Natural killer cell (primary cell): ENCODE measurements at regions not wholly inside any gene's neighbourhood (a gene's known extent, or its start where the extent isn't known, plus 50 kb on each side); places are given as distances from the start of the nearest gene placed in this dataset.

Experiments
- ATAC-seq, 3 donors: fragments of 150-1000 bp in 2 of 3; fragments of 200-7000 bp in 1 of 3; cut with Tn5 transposase; 1 replicate in 1 of 3; 2 replicates in 2 of 3; pipeline ENCODE4 v1.10.0; 2021; ENCODE audit warnings: mild to moderate bottlenecking in 2 of 3, moderate library complexity in 2 of 3
- DNase-seq, 2 donors: peaks; one replicate each; pipeline versions ENCODE4 v3.0.0 to v3.0.0-alpha.2; 2013 to 2021; ENCODE audit warnings: mixed read lengths in 1 of 2
- H3K27ac ChIP-seq: one replicate; pipeline ENCODE4 v1.5.1; 2013; ENCODE audit warnings: mild to moderate bottlenecking, low read length
- H3K27me3 ChIP-seq: one replicate; pipeline ENCODE4 v1.6.1; 2013; ENCODE audit warnings: low read length; ENCODE audit not compliant: control insufficient read depth, insufficient read depth
- H3K36me3 ChIP-seq: one replicate; pipeline ENCODE4 v1.6.1; 2013; ENCODE audit warnings: low read length; ENCODE audit not compliant: control insufficient read depth, insufficient read depth
- H3K4me1 ChIP-seq: one replicate; pipeline ENCODE4 v1.6.1; 2013; ENCODE audit warnings: low read length; ENCODE audit not compliant: control insufficient read depth, insufficient read depth
- H3K4me3 ChIP-seq: one replicate; pipeline ENCODE4 v1.5.1; 2013; ENCODE audit warnings: low read length
- H3K9me3 ChIP-seq: one replicate; pipeline ENCODE4 v1.6.1; 2013; ENCODE audit warnings: low read length; ENCODE audit not compliant: control insufficient read depth, insufficient read depth
- H3K27ac Mint-ChIP-seq, 2 donors: one replicate each; pipeline ENCODE4 v1.8.0; 2022; ENCODE audit warnings: mild to moderate bottlenecking in 2 of 2, mixed read lengths in 2 of 2, moderate library complexity in 1 of 2
- H3K27me3 Mint-ChIP-seq, 2 donors: one replicate each; pipeline ENCODE4 v1.8.0; 2022; ENCODE audit warnings: low read depth in 2 of 2, mixed read lengths in 2 of 2
- H3K36me3 Mint-ChIP-seq: one replicate; pipeline ENCODE4 v1.8.0; 2022; ENCODE audit warnings: mixed read lengths
- H3K4me1 Mint-ChIP-seq, 2 donors: one replicate each; pipeline ENCODE4 v1.8.0; 2022; ENCODE audit warnings: mixed read lengths in 2 of 2
- H3K4me3 Mint-ChIP-seq: one replicate; pipeline ENCODE4 v1.8.0; 2022; ENCODE audit warnings: mild to moderate bottlenecking, moderate library complexity, mixed read lengths
- H3K9me3 Mint-ChIP-seq, 2 donors: one replicate each; pipeline ENCODE4 v1.8.0; 2022; ENCODE audit warnings: mixed read lengths in 2 of 2
- CTCF ChIP-seq: fragments of 200-600 bp; IDR thresholded peaks from one replicate; pipeline ENCODE4 v1.8.0; 2022; ENCODE audit warnings: antibody characterized with exemption
- WGBS: methylation state at CpG from one replicate; pipeline ENCODE4 v1.1.7; 2013; ENCODE audit warnings: missing lambda C conversion rate; ENCODE audit not compliant: insufficient coverage; 5-methylcytosine and 5-hydroxymethylcytosine counted together
- intact Hi-C: fragments of 100-400 bp; cut with micrococcal nuclease; formaldehyde crosslinking; loops from one replicate; pipeline ENCODE4 v1.14.2; 2022

GRCh38 chr5:155729684-155730059 is 597.3 kb upstream of the SGCD start:
- Mint-ChIP-seq H3K4me3 (peak overlapping the region; percentile 65), H3K27ac (no peak overlapping the region), H3K4me1 (peaks cover 0 to 7% of the 10 kb centered on the region in 2 donors), H3K36me3 (no peaks in the 10 kb centered on the region), H3K27me3 (peaks cover 29 to 73% of the 10 kb centered on the region in 2 donors), H3K9me3 (no peaks in the 10 kb centered on the region)
- Histone ChIP-seq H3K4me3 (peak overlapping the region; percentile 14), H3K27me3 (peaks cover 37% of the 10 kb centered on the region), H3K36me3 (no peaks in the 10 kb centered on the region), H3K9me3 (no peaks in the 10 kb centered on the region), H3K27ac (no peak overlapping the region), H3K4me1 (peaks cover 23% of the 10 kb centered on the region)
- intact Hi-C loops: loop anchor here (1.0 kb wide), 1 partner anchor 177 kb away; no protein-coding TSS in a partner anchor
- no peak for TF ChIP-seq CTCF
- DNase-seq: no peak
- ATAC-seq: no peak
- 9% methylated on average over 13 of the region's 13 CpGs for WGBS

- 64% methylated on average over 6 of the region's 6 CpGs for WGBS
- Histone ChIP-seq H3K9me3 (no peaks in the 10 kb centered on the region), H3K27ac (no peak overlapping the region), H3K27me3 (peaks cover 18% of the 10 kb centered on the region), H3K4me3 (no peak overlapping the region), H3K36me3 (no peaks in the 10 kb centered on the region), H3K4me1 (peaks cover 19% of the 10 kb centered on the region)
- Mint-ChIP-seq H3K4me3 (no peak overlapping the region), H3K4me1 (peaks cover 0 to 7% of the 10 kb centered on the region in 2 donors), H3K36me3 (no peaks in the 10 kb centered on the region), H3K9me3 (no peaks in the 10 kb centered on the region), H3K27ac (no peak overlapping the region), H3K27me3 (peaks cover 18 to 46% of the 10 kb centered on the region in 2 donors)
- DNase-seq: no peak
- no peak for TF ChIP-seq CTCF
- no peak for ATAC-seq
- intact Hi-C loops: no loop called here
Observed at GRCh38 chr5:155732587-155733376, 594.2 kb upstream of the SGCD start.

GRCh38 chr5:155733935-155734334 is 593.0 kb upstream of the SGCD start:
- Histone ChIP-seq H3K9me3 (no peaks in the 10 kb centered on the region), H3K27ac (no peak overlapping the region), H3K4me1 (peaks cover 11% of the 10 kb centered on the region), H3K27me3 (peaks cover 13% of the 10 kb centered on the region), H3K4me3 (no peak overlapping the region), H3K36me3 (no peaks in the 10 kb centered on the region)
- peaks cover 18 to 44% of the 10 kb centered on the region in 2 donors for H3K27me3 Mint-ChIP-seq
- no peak for TF ChIP-seq CTCF
- no peak for DNase-seq
- 86% methylated on average over 1 of the region's 1 CpG for WGBS
- peaks cover 4 to 5% of the 10 kb centered on the region in 2 donors for H3K9me3 Mint-ChIP-seq
- H3K4me3 Mint-ChIP-seq: no peak overlapping the region
- intact Hi-C loops: no loop called here
- H3K27ac Mint-ChIP-seq: no peak overlapping the region
- ATAC-seq: no peak
- H3K4me1 Mint-ChIP-seq: peaks cover 0 to 7% of the 10 kb centered on the region in 2 donors
- H3K36me3 Mint-ChIP-seq: no peaks in the 10 kb centered on the region

- H3K27me3 Mint-ChIP-seq: peaks cover 6 to 30% of the 10 kb centered on the region in 2 donors
Observed at GRCh38 chr5:155735388-155735787, 591.6 kb upstream of the SGCD start.

More at GRCh38 chr5:155735388-155735787, 591.6 kb upstream of the SGCD start:
- H3K4me3 ChIP-seq: no peak overlapping the region
- Mint-ChIP-seq H3K36me3 (no peaks in the 10 kb centered on the region), H3K4me1 (peaks cover 0 to 7% of the 10 kb centered on the region in 2 donors), H3K4me3 (no peak overlapping the region), H3K27ac (no peak overlapping the region), H3K9me3 (peaks cover 4 to 5% of the 10 kb centered on the region in 2 donors)
- no peaks in the 10 kb centered on the region for H3K9me3 ChIP-seq
- TF ChIP-seq CTCF: no peak
- H3K27me3 ChIP-seq: no peaks in the 10 kb centered on the region
- no peak for ATAC-seq
- WGBS: 40% methylated on average over 2 of the region's 2 CpGs
- DNase-seq: no peak
- H3K36me3 ChIP-seq: no peaks in the 10 kb centered on the region
- H3K4me1 ChIP-seq: no peaks in the 10 kb centered on the region
- no peak overlapping the region for H3K27ac ChIP-seq
- intact Hi-C loops: no loop called here
